Tibial artery (tissue), 4 donors: ENCODE measurements at regions not wholly inside any gene's neighbourhood (a gene's known extent, or its start where the extent isn't known, plus 50 kb on each side); places are given as distances from the start of the nearest gene placed in this dataset.

Experiments
- DNase-seq, 2 donors: peaks; one replicate each; pipeline ENCODE4 v3.0.0-alpha.2; 2019
- H3K27ac ChIP-seq, 2 donors: fragments of 200-600 bp; sonication (generic) in 1 of 2; 1 replicate in 1 of 2; 2 replicates in 1 of 2; pipeline ENCODE4 v1.5.1; 2018 to 2019; ENCODE audit warnings: mild to moderate bottlenecking in 1 of 2
- H3K27me3 ChIP-seq, 2 donors: fragments of 200-600 bp; sonication (generic) in 1 of 2; one replicate each; pipeline versions ENCODE4 v1.5.1 to v1.6.0; 2016 to 2019
- H3K36me3 ChIP-seq, 3 donors: fragments of 200-600 bp; sonication (generic) in 2 of 3; one replicate each; pipeline ENCODE4 v1.5.1; 2016 to 2019; ENCODE audit warnings: mild to moderate bottlenecking in 2 of 3
- H3K4me1 ChIP-seq, 4 donors: fragments of 200-600 bp; sonication (generic) in 2 of 4; 1 replicate in 3 of 4; 2 replicates in 1 of 4; pipeline ENCODE4 v1.5.1; 2016 to 2019
- H3K4me3 ChIP-seq, 2 donors: fragments of 200-600 bp; sonication (generic) in 1 of 2; 1 replicate in 1 of 2; 2 replicates in 1 of 2; pipeline ENCODE4 v1.5.1; 2018 to 2019; ENCODE audit warnings: mild to moderate bottlenecking in 2 of 2
- H3K9me3 ChIP-seq, 3 donors: fragments of 200-600 bp; sonication (generic) in 1 of 3; one replicate each; pipeline ENCODE4 v1.5.1; 2016 to 2019
- CTCF ChIP-seq, 2 experiments: fragments of 200-600 bp in 1 of 2; fragments of 450-650 bp in 1 of 2; IDR thresholded peaks; one replicate each; pipeline ENCODE4 v1.5.1; 2017 to 2019; ENCODE audit warnings: antibody characterized with exemption in 2 of 2, mild to moderate bottlenecking in 1 of 2, moderate library complexity in 1 of 2
- intact Hi-C: fragments of 100-400 bp; cut with DNase I; formaldehyde crosslinking; loops from one replicate; pipeline ENCODE4 v1.15.0; 2023; ENCODE audit warnings: low total_unique reads

DNA sequence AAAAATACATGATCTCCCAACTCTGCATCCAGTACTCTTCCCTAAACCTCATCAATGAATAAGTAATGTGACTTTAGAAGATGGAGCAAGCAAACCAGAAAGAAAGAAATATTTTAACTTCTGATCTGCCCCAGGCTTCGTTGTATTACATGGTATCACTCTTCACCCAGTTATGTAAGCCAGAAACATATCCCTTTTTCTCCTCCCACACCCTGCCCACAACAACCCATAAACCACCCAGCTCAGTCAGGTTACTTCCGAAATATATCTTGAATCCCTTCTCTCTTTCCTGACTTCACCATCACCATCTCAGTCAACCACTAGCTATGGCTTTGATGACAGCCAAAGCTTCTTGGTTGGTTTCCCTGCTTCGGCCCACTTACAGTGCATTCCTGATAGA is 295.8 kb upstream of the PARD3B start:
- Histone ChIP-seq H3K9me3 (no peaks in the 10 kb centered on the region), H3K4me3 (no peak overlapping the region), H3K27ac (no peak overlapping the region), H3K27me3 (no peaks in the 10 kb centered on the region), H3K36me3 (no peaks in the 10 kb centered on the region), H3K4me1 (peaks cover 0 to 34% (median 9%) of the 10 kb centered on the region in 4 donors)
- no peak for DNase-seq
- no peak for TF ChIP-seq CTCF (IDR thresholded peaks at IDR 0.05)
- intact Hi-C loops = no loop called here

GRCh38 chr2:204250692-204251091 is 294.6 kb upstream of the PARD3B start:
- intact Hi-C loops = no loop called here
- H3K9me3 ChIP-seq = no peaks in the 10 kb centered on the region
- no peaks in the 10 kb centered on the region for H3K27me3 ChIP-seq
- H3K27ac ChIP-seq = no peak overlapping the region
- H3K4me1 ChIP-seq = peaks cover 0 to 21% (median 8%) of the 10 kb centered on the region in 4 donors
- no peak for TF ChIP-seq CTCF (IDR thresholded peaks at IDR 0.05)
- H3K4me3 ChIP-seq = no peak overlapping the region
- no peaks in the 10 kb centered on the region for H3K36me3 ChIP-seq
- DNase-seq = no peak

DNA sequence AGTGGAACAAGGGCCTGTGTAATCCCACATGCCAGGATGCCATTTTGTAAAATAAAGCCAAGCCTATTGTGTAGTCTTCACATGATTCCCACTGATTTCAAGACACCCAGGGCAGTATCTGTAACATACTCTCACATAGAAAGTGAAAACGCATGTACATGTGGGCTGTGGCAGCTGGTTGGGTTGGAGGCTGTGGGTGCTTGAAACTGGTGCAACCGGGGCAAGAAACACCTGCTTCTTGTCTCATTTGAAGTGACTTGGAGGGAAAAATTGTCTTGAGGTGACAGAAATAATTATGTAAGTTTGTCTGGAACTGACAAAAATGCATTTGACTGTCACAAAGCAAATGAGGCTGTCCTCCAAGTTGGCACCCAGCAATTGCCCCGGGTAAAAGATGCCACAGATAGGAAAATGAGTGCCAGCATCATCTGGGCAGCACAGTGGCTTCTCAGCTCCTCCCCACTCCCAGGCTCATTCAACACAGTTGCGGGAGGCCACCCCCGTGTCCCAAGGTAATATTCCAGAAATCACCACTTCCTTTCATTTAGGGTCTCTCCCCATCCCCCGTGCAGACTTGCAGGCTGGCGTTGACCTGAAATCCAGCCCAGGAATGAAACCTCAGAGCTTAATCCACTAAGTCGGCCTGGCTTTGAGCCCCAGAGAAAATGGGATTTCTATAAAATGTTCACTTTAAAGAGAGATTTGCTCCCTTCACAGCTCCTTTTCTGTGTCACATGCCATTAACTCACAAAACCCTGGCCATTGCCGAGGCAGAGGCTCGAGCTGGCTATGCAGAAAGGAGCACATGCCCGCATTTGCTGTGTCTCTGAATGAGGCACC is 293.9 kb upstream of the PARD3B start:
- no peak for TF ChIP-seq CTCF (IDR thresholded peaks at IDR 0.05)
- Histone ChIP-seq H3K27me3 (no peaks in the 10 kb centered on the region), H3K27ac (no peak overlapping the region), H3K9me3 (no peaks in the 10 kb centered on the region), H3K4me3 (no peak overlapping the region), H3K36me3 (no peaks in the 10 kb centered on the region), H3K4me1 (peaks cover 0 to 15% (median 5%) of the 10 kb centered on the region in 4 donors)
- intact Hi-C loops = no loop called here
- DNase-seq = no peak

GRCh38 chr2:204251998-204252376 is 293.3 kb upstream of the PARD3B start:
- DNase-seq = no peak
- intact Hi-C loops = no loop called here
- no peaks in the 10 kb centered on the region for H3K36me3 ChIP-seq

GRCh38 chr2:204255071-204255470 is 290.2 kb upstream of the PARD3B start:
- intact Hi-C loops = no loop called here
- H3K4me1 ChIP-seq = peaks cover 0 to 18% (median 11%) of the 10 kb centered on the region in 4 donors
- no peaks in the 10 kb centered on the region for H3K27me3 ChIP-seq
- no peak overlapping the region for H3K4me3 ChIP-seq
- H3K36me3 ChIP-seq = no peaks in the 10 kb centered on the region
- DNase-seq = no peak
- H3K9me3 ChIP-seq = no peaks in the 10 kb centered on the region
- H3K27ac ChIP-seq = no peak overlapping the region
- no peak for TF ChIP-seq CTCF (IDR thresholded peaks at IDR 0.05)

More at GRCh38 chr2:204251998-204252376, 293.3 kb upstream of the PARD3B start:
- H3K4me1 ChIP-seq = peaks cover 0 to 15% (median 7%) of the 10 kb centered on the region in 4 donors
- no peak overlapping the region for H3K4me3 ChIP-seq
- no peak overlapping the region for H3K27ac ChIP-seq
- no peak for TF ChIP-seq CTCF (IDR thresholded peaks at IDR 0.05)
- no peaks in the 10 kb centered on the region for H3K27me3 ChIP-seq
- H3K9me3 ChIP-seq = no peaks in the 10 kb centered on the region
